GM19035 (cell line): ENCODE measurements at regions not wholly inside any gene's neighbourhood (a gene's known extent, or its start where the extent isn't known, plus 50 kb on each side); places are given as distances from the start of the nearest gene placed in this dataset.

Experiments used
- ATAC-seq: cut with Tn5 transposase; IDR thresholded peaks from one replicate; pipeline ENCODE4 v1.9.1; 2021; ENCODE audit not compliant: unreplicated experiment

- ATAC-seq = no peak
Observed at GRCh38 chr4:84441758-84442377, 57.2 kb downstream of the NKX6-1 start.

- no peak for ATAC-seq
Observed at GRCh38 chr4:84439996-84440395, 59.1 kb downstream of the NKX6-1 start.

GRCh38 chr4:84436812-84437211, 62.3 kb downstream of the NKX6-1 start:
- ATAC-seq = no peak

GRCh38 chr4:84434344-84434743, 64.7 kb downstream of the NKX6-1 start:
- no peak for ATAC-seq

GRCh38 chr4:84433633-84434222, 65.4 kb downstream of the NKX6-1 start:
- ATAC-seq = no peak

GRCh38 chr4:84432713-84433112, 66.4 kb downstream of the NKX6-1 start:
- ATAC-seq = no peak

- no peak for ATAC-seq
Observed at GRCh38 chr4:84420608-84421007, 78.5 kb downstream of the NKX6-1 start.

GRCh38 chr4:84419201-84419600, 79.9 kb downstream of the NKX6-1 start:
- no peak for ATAC-seq

GRCh38 chr4:84417997-84418709, 80.9 kb downstream of the NKX6-1 start:
- ATAC-seq = no peak

GRCh38 chr4:84413976-84414375, 85.1 kb downstream of the NKX6-1 start:
- ATAC-seq = no peak

GRCh38 chr4:84413480-84413879, 85.6 kb downstream of the NKX6-1 start:
- ATAC-seq = no peak

GRCh38 chr4:84412062-84412461, 87.0 kb downstream of the NKX6-1 start:
- ATAC-seq = no peak

- no peak for ATAC-seq
Observed at GRCh38 chr4:84407554-84408407, 91.3 kb downstream of the NKX6-1 start.

GRCh38 chr4:84403656-84404055, 95.4 kb downstream of the NKX6-1 start:
- no peak for ATAC-seq

- ATAC-seq = no peak
Observed at GRCh38 chr4:84401701-84402306, 97.3 kb downstream of the NKX6-1 start.

- no peak for ATAC-seq
Observed at GRCh38 chr4:84394386-84394785, 104.7 kb downstream of the NKX6-1 start.

- no peak for ATAC-seq
Observed at GRCh38 chr4:84392951-84393590, 106.0 kb downstream of the NKX6-1 start.

GRCh38 chr4:84389406-84389805, 109.7 kb downstream of the NKX6-1 start:
- ATAC-seq = no peak

GRCh38 chr4:84385203-84385602, 113.9 kb downstream of the NKX6-1 start:
- no peak for ATAC-seq

GRCh38 chr4:84384801-84385200, 114.3 kb downstream of the NKX6-1 start:
- no peak for ATAC-seq

GRCh38 chr4:84381759-84382158, 117.3 kb downstream of the NKX6-1 start:
- ATAC-seq = no peak
